Occipital lobe (tissue), 1 donor: ENCODE measurements at regions not wholly inside any gene's neighbourhood (a gene's known extent, or its start where the extent isn't known, plus 50 kb on each side); places are given as distances from the start of the nearest gene placed in this dataset.
"Not testable (repeated sequence)": the region's sequence is repeated elsewhere in the genome, so short reads cannot be mapped to it uniquely, and the experiment has no call there.

Source experiments
- DNase-seq: peaks from one replicate; lab custom pipeline; 2025; lab: John Stamatoyannopoulos, UW

- DNase-seq: no peak
Measured at GRCh38 chr12:59517522-59517921, 78.3 kb upstream of the SLC16A7 start.

GRCh38 chr12:59500915-59501314, 94.9 kb upstream of the SLC16A7 start:
- no peak for DNase-seq

- no peak for DNase-seq
Measured at GRCh38 chr12:59500335-59500734, 95.5 kb upstream of the SLC16A7 start.

GRCh38 chr12:59499774-59500173, 96.1 kb upstream of the SLC16A7 start:
- DNase-seq: no peak

- no peak for DNase-seq
Measured at GRCh38 chr12:59494617-59495016, 101.2 kb upstream of the SLC16A7 start.

GRCh38 chr12:59491877-59492276, 104.0 kb upstream of the SLC16A7 start:
- DNase-seq: no peak

GRCh38 chr12:59486827-59487226, 109.0 kb upstream of the SLC16A7 start:
- no peak for DNase-seq

GRCh38 chr12:59484575-59484974, 111.3 kb upstream of the SLC16A7 start:
- no peak for DNase-seq

GRCh38 chr12:59474236-59474635, 121.6 kb upstream of the SLC16A7 start:
- not testable (repeated sequence) for DNase-seq

GRCh38 chr12:59472273-59472672, 123.6 kb upstream of the SLC16A7 start:
- DNase-seq: no peak

GRCh38 chr12:59459966-59460660, 135.7 kb upstream of the SLC16A7 start:
- no peak for DNase-seq

GRCh38 chr12:59453475-59453874, 142.4 kb upstream of the SLC16A7 start:
- no peak for DNase-seq

GRCh38 chr12:59452746-59453145, 143.1 kb upstream of the SLC16A7 start:
- DNase-seq: no peak

- no peak for DNase-seq
Measured at GRCh38 chr12:59452259-59452658, 143.6 kb upstream of the SLC16A7 start.

- no peak for DNase-seq
Measured at GRCh38 chr12:59446116-59446515, 149.7 kb upstream of the SLC16A7 start.

GRCh38 chr12:59444932-59445331, 150.9 kb upstream of the SLC16A7 start:
- DNase-seq: no peak

GRCh38 chr12:59432057-59432456, 163.8 kb upstream of the SLC16A7 start:
- DNase-seq: no peak

- DNase-seq: no peak
Measured at GRCh38 chr12:59431266-59431665, 164.6 kb upstream of the SLC16A7 start.

- DNase-seq: no peak
Measured at GRCh38 chr12:59429766-59430165, 166.1 kb upstream of the SLC16A7 start.

GRCh38 chr12:59425798-59426197, 170.0 kb upstream of the SLC16A7 start:
- no peak for DNase-seq

- DNase-seq: not testable (repeated sequence)
Measured at GRCh38 chr12:59424666-59425065, 171.2 kb upstream of the SLC16A7 start.

GRCh38 chr12:59414051-59414450, 181.8 kb upstream of the SLC16A7 start:
- DNase-seq: no peak

- DNase-seq: no peak
Measured at GRCh38 chr12:59408431-59408830, 187.4 kb upstream of the SLC16A7 start.

GRCh38 chr12:59407799-59408198, 188.0 kb upstream of the SLC16A7 start:
- DNase-seq: no peak
